Neural cell (in vitro differentiated cells): ENCODE measurements at regions not wholly inside any gene's neighbourhood (a gene's known extent, or its start where the extent isn't known, plus 50 kb on each side); places are given as distances from the start of the nearest gene placed in this dataset.

Experiments used
- CTCF ChIP-seq: fragments of 450-650 bp; IDR thresholded peaks from 2 replicates; pipeline ENCODE4 v1.5.1; 2014; ENCODE audit warnings: antibody characterized with exemption, mild to moderate bottlenecking, moderate library complexity; ENCODE audit not compliant: poor library complexity, severe bottlenecking
- EZH2 ChIP-seq: fragments of 200-600, 300-800 bp; shearing (Covaris generic), sonication (generic); IDR thresholded peaks from 2 replicates; pipeline ENCODE4 v1.6.1; 2014; ENCODE audit warnings: antibody characterized with exemption, low read length, borderline replicate concordance, mild to moderate bottlenecking; ENCODE audit not compliant: insufficient read depth, poor library complexity, severe bottlenecking

GRCh38 chr10:4515721-4516120 lies 310.3 kb upstream of the AKR1E2 start:
- TF ChIP-seq CTCF (no peak), EZH2 (no peak)
